ENCODE measurements at regions not wholly inside any gene's neighbourhood (a gene's known extent, or its start where the extent isn't known, plus 50 kb on each side); places are given as distances from the start of the nearest gene placed in this dataset.

GRCh38 chr15:100807028-100807427 is 72.6 kb upstream of the ALDH1A3 start:
- TF ChIP-seq EZH2 (IDR thresholded peaks at IDR 0.05) (no peak), POLR2A (IDR thresholded peaks at IDR 0.05; ENCODE audit: borderline replicate concordance, extremely low read depth, insufficient read depth, insufficient read length) (no peak), CTCF (IDR thresholded peaks at IDR 0.05 in 2 of 3, conservative IDR thresholded peaks at IDR 0.05 in 1 of 3; ENCODE audit: borderline replicate concordance in 1 of 3, insufficient read depth in 1 of 3, low read depth in 2 of 3, low read length in 2 of 3) (no peak), SRF (IDR thresholded peaks at IDR 0.05; ENCODE audit: low read depth) (no peak), REST (IDR thresholded peaks at IDR 0.05; ENCODE audit: low read depth) (no peak)
